HEK293T (cell line): ENCODE measurements at regions not wholly inside any gene's neighbourhood (a gene's known extent, or its start where the extent isn't known, plus 50 kb on each side); places are given as distances from the start of the nearest gene placed in this dataset.

Experiments used
- FOXA1 ChIP-seq: fragments of 450-650 bp; IDR thresholded peaks from 2 replicates; pipeline ENCODE4 v1.6.1; 2016; ENCODE audit warnings: mild to moderate bottlenecking
- FOXK2 ChIP-seq: fragments of 450-650 bp; IDR thresholded peaks from 2 replicates; pipeline ENCODE4 v1.6.1; 2016; ENCODE audit warnings: mild to moderate bottlenecking
- FOXM1 ChIP-seq: fragments of 450-650 bp; IDR thresholded peaks from 2 replicates; pipeline ENCODE4 v1.6.1; 2017; ENCODE audit warnings: mild to moderate bottlenecking, borderline replicate concordance
- HDGF ChIP-seq: fragments of 450-650 bp; IDR thresholded peaks from 2 replicates; pipeline ENCODE4 v1.6.1; 2017; ENCODE audit warnings: antibody characterized with exemption, borderline replicate concordance
- SUZ12 ChIP-seq: fragments of 450-650 bp; IDR thresholded peaks from 2 replicates; pipeline ENCODE4 v1.6.1; 2016; ENCODE audit warnings: mild to moderate bottlenecking
- ZNF384 ChIP-seq: fragments of 450-650 bp; IDR thresholded peaks from 2 replicates; pipeline ENCODE4 v1.6.1; 2016

- TF ChIP-seq FOXM1 = no peak
- no peak for TF ChIP-seq ZNF384
- TF ChIP-seq FOXK2 = no peak
- TF ChIP-seq SUZ12 = no peak
- no peak for TF ChIP-seq FOXA1
- no peak for TF ChIP-seq HDGF
Measured at GRCh38 chr2:195495351-195495750, 161.7 kb upstream of the SLC39A10 start.
